ENCODE measurements at regions not wholly inside any gene's neighbourhood (a gene's known extent, or its start where the extent isn't known, plus 50 kb on each side); places are given as distances from the start of the nearest gene placed in this dataset.

DNA sequence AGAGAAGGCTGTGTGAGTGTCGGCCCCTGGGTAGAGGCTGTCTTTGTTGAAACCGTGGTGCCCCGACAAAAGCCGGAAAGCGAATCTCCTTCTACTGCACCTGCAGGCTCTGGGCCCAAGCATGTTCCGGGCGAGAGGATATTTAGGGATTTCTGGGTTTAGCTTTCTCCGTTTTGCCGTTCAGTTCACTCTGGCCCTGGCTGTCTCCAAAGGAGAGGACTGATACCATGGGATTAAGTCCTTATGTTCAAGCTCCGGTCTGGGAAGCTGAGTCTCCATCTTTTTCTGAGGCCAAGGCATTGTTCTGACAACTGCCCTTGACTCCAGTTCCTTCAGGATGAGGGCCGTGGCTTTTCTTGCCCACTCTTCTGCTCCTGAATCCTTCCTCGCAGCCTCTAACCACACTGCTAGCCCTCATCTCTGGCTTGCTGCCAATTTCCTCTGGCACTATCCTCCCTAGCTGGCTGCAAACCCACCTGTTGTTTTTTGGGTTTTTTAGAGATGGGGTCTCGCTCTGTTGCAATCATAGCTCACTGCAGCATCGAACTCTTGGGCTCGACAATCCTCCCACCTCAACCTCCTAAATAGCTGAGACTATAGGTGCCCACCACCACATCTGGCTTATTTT is 206.8 kb downstream of the SKIDA1 start:
- no peak for TF ChIP-seq CTCF (conservative IDR thresholded peaks at IDR 0.05)
- no peak overlapping the region for H3K27ac Mint-ChIP-seq
- H3K9ac ChIP-seq (ENCODE audit: extremely low read depth, low read length, poor library complexity, severe bottlenecking): no peak overlapping the region
- H3K27ac ChIP-seq (ENCODE audit: low read depth, low read length): no peak overlapping the region
- H3K27me3 ChIP-seq (ENCODE audit: control insufficient read depth, insufficient read depth, low read length, poor library complexity, severe bottlenecking): no peaks in the 10 kb centered on the region
- no peaks in the 10 kb centered on the region for H3K27me3 Mint-ChIP-seq (ENCODE audit: insufficient read depth)
- no peak overlapping the region for H3K4me3 ChIP-seq (ENCODE audit: low read length)
- no peak for DNase-seq
- H3K36me3 ChIP-seq (ENCODE audit: control insufficient read depth, insufficient read depth, low read length): no peaks in the 10 kb centered on the region
- peaks cover 28% of the 10 kb centered on the region for H3K4me1 Mint-ChIP-seq
- WGBS, 2 experiments (ENCODE audit: insufficient coverage in 1 of 2, insufficient read length in 1 of 2): 91 to 92% methylated on average over 12 to 15 of the region's 15 CpGs
- no peaks in the 10 kb centered on the region for H3K9me3 ChIP-seq (ENCODE audit: control insufficient read depth, low read length)
- H3K4me1 ChIP-seq (ENCODE audit: control insufficient read depth, insufficient read depth, low read length): peaks cover 14% of the 10 kb centered on the region
- no peak overlapping the region for H3K4me3 Mint-ChIP-seq
- H3K36me3 Mint-ChIP-seq (ENCODE audit: low read depth): no peaks in the 10 kb centered on the region
- H3K9me3 Mint-ChIP-seq: peaks cover 8% of the 10 kb centered on the region

- no peaks in the 10 kb centered on the region for H3K27me3 ChIP-seq (ENCODE audit: control insufficient read depth, insufficient read depth, low read length, poor library complexity, severe bottlenecking)
- H3K9me3 Mint-ChIP-seq: peaks cover 8% of the 10 kb centered on the region
- peaks cover 32% of the 10 kb centered on the region for H3K4me1 Mint-ChIP-seq
- WGBS, 2 experiments (ENCODE audit: insufficient coverage in 1 of 2, insufficient read length in 1 of 2): 87 to 90% methylated on average over 2 to 3 of the region's 3 CpGs
- no peak for TF ChIP-seq CTCF (conservative IDR thresholded peaks at IDR 0.05)
- no peaks in the 10 kb centered on the region for H3K36me3 ChIP-seq (ENCODE audit: control insufficient read depth, insufficient read depth, low read length)
- H3K36me3 Mint-ChIP-seq (ENCODE audit: low read depth): no peaks in the 10 kb centered on the region
- H3K27me3 Mint-ChIP-seq (ENCODE audit: insufficient read depth): no peaks in the 10 kb centered on the region
- no peak overlapping the region for H3K4me3 Mint-ChIP-seq
- H3K27ac Mint-ChIP-seq: no peak overlapping the region
- peaks cover 14% of the 10 kb centered on the region for H3K4me1 ChIP-seq (ENCODE audit: control insufficient read depth, insufficient read depth, low read length)
- no peak for DNase-seq
- H3K9me3 ChIP-seq (ENCODE audit: control insufficient read depth, low read length): no peaks in the 10 kb centered on the region
- H3K27ac ChIP-seq (ENCODE audit: low read depth, low read length): no peak overlapping the region
- H3K9ac ChIP-seq (ENCODE audit: extremely low read depth, low read length, poor library complexity, severe bottlenecking): no peak overlapping the region
- H3K4me3 ChIP-seq (ENCODE audit: low read length): no peak overlapping the region
Observed at GRCh38 chr10:21317902-21318301, 207.6 kb downstream of the SKIDA1 start.

- Histone ChIP-seq H3K4me1 (ENCODE audit: control insufficient read depth, insufficient read depth, low read length) (peaks cover 14% of the 10 kb centered on the region), H3K4me3 (ENCODE audit: low read length) (peak overlapping the region; percentile 71), H3K36me3 (ENCODE audit: control insufficient read depth, insufficient read depth, low read length) (no peaks in the 10 kb centered on the region), H3K27me3 (ENCODE audit: control insufficient read depth, insufficient read depth, low read length, poor library complexity, severe bottlenecking) (no peaks in the 10 kb centered on the region), H3K9ac (ENCODE audit: extremely low read depth, low read length, poor library complexity, severe bottlenecking) (no peak overlapping the region), H3K9me3 (ENCODE audit: control insufficient read depth, low read length) (no peaks in the 10 kb centered on the region), H3K27ac (ENCODE audit: low read depth, low read length) (peak overlapping the region; percentile 64)
- Mint-ChIP-seq H3K4me1 (peaks cover 34% of the 10 kb centered on the region), H3K9me3 (peaks cover 2% of the 10 kb centered on the region), H3K4me3 (peak overlapping the region; percentile 36), H3K36me3 (ENCODE audit: low read depth) (no peaks in the 10 kb centered on the region), H3K27ac (peak overlapping the region; percentile 90), H3K27me3 (ENCODE audit: insufficient read depth) (no peaks in the 10 kb centered on the region)
- TF ChIP-seq CTCF (conservative IDR thresholded peaks at IDR 0.05): no peak
- DNase-seq: peak; percentile 92
- WGBS, 2 experiments (ENCODE audit: insufficient coverage in 1 of 2, insufficient read length in 1 of 2): 24 to 37% methylated on average over 5 of the region's 5 CpGs
Observed at GRCh38 chr10:21315645-21316220, 209.7 kb downstream of the SKIDA1 start.

Data from endodermal cell (in vitro differentiated cells).